Retinal pigment epithelial cell (primary cell): ENCODE measurements at regions not wholly inside any gene's neighbourhood (a gene's known extent, or its start where the extent isn't known, plus 50 kb on each side); places are given as distances from the start of the nearest gene placed in this dataset.

Experiments used
- DNase-seq: peaks from one replicate; pipeline ENCODE4 v3.0.0-alpha.2; 2010; ENCODE audit warnings: low read depth
- H3K4me3 ChIP-seq: 2 replicates; pipeline ENCODE4 v1.5.1; 2011; ENCODE audit warnings: mild to moderate bottlenecking, low read length, control low read depth, moderate library complexity
- CTCF ChIP-seq: conservative IDR thresholded peaks from 2 replicates; pipeline ENCODE4 v1.5.1; 2011; ENCODE audit warnings: low read depth, low read length, control low read depth, inconsistent platforms

GRCh38 chr11:42674436-42674835, 637.4 kb upstream of the API5 start:
- TF ChIP-seq CTCF: no peak
- no peak for DNase-seq
- no peak overlapping the region for H3K4me3 ChIP-seq

- no peak for DNase-seq
- TF ChIP-seq CTCF: no peak
- H3K4me3 ChIP-seq: no peak overlapping the region
Measured at GRCh38 chr11:42707541-42707940, 604.3 kb upstream of the API5 start.

GRCh38 chr11:42709216-42709615, 602.6 kb upstream of the API5 start:
- no peak overlapping the region for H3K4me3 ChIP-seq
- no peak for TF ChIP-seq CTCF
- no peak for DNase-seq

GRCh38 chr11:42713279-42713678, 598.5 kb upstream of the API5 start:
- no peak for TF ChIP-seq CTCF
- no peak overlapping the region for H3K4me3 ChIP-seq
- DNase-seq: no peak

GRCh38 chr11:42713753-42714152, 598.0 kb upstream of the API5 start:
- no peak for TF ChIP-seq CTCF
- no peak for DNase-seq
- no peak overlapping the region for H3K4me3 ChIP-seq

- H3K4me3 ChIP-seq: no peak overlapping the region
- DNase-seq: no peak
- no peak for TF ChIP-seq CTCF
Measured at GRCh38 chr11:42720716-42721563, 590.9 kb upstream of the API5 start.

GRCh38 chr11:42727879-42728278, 583.9 kb upstream of the API5 start:
- no peak for DNase-seq
- TF ChIP-seq CTCF: no peak
- no peak overlapping the region for H3K4me3 ChIP-seq
